NCI-H2029 treated with DMSO at 0.1 percent for 48 hours (cell line): ENCODE measurements at regions not wholly inside any gene's neighbourhood (a gene's known extent, or its start where the extent isn't known, plus 50 kb on each side); places are given as distances from the start of the nearest gene placed in this dataset.
"Not testable (repeated sequence)": the region's sequence is repeated elsewhere in the genome, so short reads cannot be mapped to it uniquely, and the experiment has no call there.

Experiments
- DNase-seq: peaks from one replicate; lab custom pipeline; 2025; lab: John Stamatoyannopoulos, UW

- no peak for DNase-seq
Measured at GRCh38 chr5:158478139-158478538, 619.2 kb upstream of the CLINT1 start.

GRCh38 chr5:158477214-158477613 is 618.3 kb upstream of the CLINT1 start:
- DNase-seq: no peak

DNA sequence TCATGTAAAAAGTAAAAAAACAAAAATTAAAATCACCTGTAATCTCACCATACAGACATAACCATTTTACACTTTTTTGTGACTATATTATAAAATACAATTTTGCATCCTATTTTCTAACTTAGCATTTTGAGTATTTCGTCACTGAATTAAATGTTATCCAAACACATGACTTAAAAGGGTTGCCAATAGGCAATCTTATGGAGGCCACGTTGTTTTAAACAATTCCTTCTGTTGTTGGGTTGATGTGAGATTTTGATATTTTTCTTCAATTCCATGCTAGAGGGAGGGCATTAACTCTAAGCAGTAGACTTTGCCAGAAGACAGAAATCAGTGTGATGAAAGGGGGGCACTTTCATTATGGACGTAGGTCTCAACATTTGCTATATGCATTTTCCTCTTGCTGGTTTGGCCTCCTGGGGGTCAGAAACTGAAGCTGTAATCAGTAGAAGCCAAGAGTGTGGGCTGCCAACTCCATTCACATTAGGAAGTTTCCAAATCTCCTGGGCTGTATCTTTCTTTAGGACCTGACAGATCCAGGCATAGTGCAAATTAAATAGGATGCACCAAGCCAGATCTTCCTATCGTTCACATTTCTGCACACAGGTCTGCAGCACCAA is 614.2 kb upstream of the CLINT1 start:
- DNase-seq: no peak

GRCh38 chr5:158471535-158471924 is 612.6 kb upstream of the CLINT1 start:
- DNase-seq: no peak

GRCh38 chr5:158470764-158471534 is 612.0 kb upstream of the CLINT1 start:
- no peak for DNase-seq

DNA sequence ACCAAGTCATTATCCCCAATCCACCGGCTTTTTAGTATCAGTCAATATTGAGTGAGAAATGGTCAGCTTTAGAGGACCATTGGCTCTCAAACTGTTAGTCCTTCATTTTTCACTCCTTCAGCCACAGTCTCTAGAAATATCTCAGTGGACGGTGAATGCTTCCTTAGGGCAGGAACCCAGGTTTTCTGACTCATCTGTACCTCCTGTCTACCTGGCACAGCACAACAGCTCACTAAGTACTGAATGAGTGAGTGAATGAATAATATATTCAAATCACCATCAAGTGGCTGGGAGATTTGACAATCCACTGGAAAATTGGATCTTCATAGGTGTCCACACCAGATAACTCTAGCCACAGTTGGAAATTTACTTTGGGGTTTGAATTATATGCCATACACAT is 609.5 kb upstream of the CLINT1 start:
- no peak for DNase-seq

GRCh38 chr5:158466191-158466590 is 607.2 kb upstream of the CLINT1 start:
- DNase-seq: no peak

DNA sequence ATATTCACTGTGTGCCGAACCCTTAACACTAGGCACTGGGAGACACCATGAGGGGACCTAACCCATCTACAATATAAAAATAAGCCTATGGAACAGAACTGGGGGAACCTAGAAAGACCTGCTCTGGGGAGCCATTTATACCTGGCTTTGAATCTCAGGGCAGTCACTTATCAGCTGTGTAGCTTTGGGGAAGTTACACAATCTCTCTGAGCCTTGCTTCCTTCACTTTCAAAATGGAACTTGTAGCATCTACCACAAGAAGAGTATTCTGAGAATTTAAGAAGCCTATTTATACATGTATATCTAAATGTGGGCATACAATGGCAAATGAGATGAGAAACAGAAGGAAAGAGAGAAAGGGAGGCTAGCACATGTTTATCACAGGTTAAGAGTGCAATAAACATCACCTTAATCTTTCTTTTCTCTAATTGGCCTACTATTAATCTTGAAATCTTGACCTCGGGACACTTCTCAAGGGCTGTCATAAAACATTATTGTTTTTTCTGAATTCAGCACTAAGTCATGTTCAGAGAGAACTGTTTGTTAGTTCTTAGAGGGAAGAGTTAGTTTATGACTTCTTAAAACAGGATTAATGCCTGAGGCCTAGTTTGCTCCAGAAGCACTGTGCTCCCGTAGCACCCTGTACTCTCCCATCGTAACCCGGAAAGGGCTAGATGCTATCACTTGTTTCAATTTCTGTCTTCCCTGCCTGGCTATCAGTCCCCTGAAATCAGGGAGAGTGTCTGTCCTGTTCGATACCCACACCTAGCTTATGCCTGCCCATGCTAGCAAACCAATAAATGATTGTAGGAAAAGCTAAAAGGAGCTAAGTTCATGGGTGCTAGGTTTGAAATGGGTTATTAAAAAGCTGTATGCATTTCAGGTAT is 606.4 kb upstream of the CLINT1 start:
- DNase-seq: no peak

DNA sequence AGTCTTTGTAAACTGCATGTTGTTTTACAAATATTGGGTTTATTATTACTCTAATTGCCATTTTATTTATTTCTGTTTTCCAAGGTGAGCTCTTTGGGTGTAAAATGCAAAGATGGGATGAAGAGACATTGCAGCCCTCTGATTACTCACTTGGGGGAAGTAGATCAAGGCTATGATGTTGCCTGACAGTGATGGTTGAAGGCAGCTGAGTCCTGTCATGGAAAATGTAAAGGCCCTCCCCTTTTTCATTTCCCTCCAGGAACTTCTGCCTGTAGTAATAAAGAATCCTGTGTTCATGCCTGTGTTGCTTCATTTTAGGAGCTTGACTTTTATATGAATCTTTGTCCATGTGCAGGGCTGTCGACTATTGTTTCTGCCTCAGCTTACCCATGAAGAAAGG is 605.4 kb upstream of the CLINT1 start:
- DNase-seq: no peak

DNA sequence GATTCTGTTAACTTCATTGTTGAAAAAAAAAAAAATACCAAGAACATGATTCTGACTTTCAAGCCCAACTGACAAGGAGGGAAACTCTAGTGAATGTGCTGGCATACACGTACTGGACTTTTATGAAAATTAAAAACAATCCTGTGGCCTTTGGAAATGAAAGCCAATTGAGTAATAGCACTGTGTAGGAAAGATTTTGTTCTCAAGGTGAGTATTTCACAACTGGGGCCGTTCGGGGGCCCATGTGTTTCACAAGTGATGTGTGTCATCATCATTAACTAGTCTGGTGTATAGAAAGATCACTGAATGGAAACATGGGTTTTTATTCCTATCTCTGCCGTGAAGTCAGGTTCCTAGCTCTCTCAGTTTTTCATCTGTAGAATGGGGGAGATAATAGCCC is 605.0 kb upstream of the CLINT1 start:
- DNase-seq: no peak

- DNase-seq: no peak
Measured at GRCh38 chr5:158463188-158463587, 604.2 kb upstream of the CLINT1 start.

GRCh38 chr5:158462349-158463114 is 603.6 kb upstream of the CLINT1 start:
- no peak for DNase-seq

- no peak for DNase-seq
Measured at GRCh38 chr5:158461240-158461854, 602.4 kb upstream of the CLINT1 start.

- DNase-seq: no peak
Measured at GRCh38 chr5:158458086-158458485, 599.1 kb upstream of the CLINT1 start.

DNA sequence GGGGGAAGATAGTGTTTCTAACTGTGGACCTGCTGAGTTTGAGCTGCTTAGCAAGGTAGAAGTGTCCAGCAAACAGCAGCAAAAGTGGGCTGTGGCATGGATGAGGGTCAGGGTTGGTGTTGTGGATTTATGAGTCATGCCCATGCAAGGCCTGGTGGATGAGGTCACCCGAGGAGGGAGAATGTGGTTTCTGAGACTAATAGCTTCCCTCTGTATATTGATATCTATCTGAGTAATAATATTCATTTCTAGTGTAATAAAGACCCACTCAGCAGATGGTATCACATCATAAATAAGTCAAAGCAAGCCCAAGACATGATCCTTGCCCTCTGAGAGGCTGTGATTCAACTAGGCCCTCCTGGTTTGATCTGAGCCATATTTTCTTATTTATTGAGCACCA is 597.8 kb upstream of the CLINT1 start:
- DNase-seq: no peak

GRCh38 chr5:158456241-158456640 is 597.3 kb upstream of the CLINT1 start:
- no peak for DNase-seq

DNA sequence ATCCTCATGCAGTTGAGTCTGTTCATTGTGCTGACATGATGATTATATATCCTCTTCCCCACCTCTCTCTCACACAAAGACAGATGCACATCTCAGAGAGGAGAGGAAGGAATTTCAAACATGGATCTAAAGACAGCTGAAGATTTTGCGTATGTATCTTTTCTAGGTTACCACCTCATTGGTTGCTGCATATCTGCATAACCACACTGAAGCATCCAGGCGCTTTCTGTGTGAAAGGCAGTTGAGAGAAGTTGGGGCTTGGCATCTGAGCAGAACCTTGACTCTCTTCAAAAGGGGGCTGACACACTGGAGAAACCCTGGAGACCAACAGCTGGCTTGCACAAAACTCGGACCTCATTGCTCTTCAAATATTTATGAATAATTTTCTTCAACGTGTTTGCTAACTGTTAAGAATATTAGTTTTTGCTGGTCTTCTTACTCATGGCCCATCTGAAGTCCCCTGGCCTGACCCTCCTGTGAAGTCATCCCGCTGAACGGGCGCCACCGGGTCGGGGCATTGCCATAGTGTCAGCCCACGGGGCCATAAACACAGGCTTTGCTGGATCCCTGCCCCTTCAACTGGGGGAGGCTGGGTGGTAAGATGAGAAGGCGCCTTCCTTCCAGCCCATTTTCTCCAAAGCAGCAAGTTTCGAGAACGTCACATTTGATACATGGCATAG is 593.2 kb upstream of the CLINT1 start:
- DNase-seq: no peak

DNA sequence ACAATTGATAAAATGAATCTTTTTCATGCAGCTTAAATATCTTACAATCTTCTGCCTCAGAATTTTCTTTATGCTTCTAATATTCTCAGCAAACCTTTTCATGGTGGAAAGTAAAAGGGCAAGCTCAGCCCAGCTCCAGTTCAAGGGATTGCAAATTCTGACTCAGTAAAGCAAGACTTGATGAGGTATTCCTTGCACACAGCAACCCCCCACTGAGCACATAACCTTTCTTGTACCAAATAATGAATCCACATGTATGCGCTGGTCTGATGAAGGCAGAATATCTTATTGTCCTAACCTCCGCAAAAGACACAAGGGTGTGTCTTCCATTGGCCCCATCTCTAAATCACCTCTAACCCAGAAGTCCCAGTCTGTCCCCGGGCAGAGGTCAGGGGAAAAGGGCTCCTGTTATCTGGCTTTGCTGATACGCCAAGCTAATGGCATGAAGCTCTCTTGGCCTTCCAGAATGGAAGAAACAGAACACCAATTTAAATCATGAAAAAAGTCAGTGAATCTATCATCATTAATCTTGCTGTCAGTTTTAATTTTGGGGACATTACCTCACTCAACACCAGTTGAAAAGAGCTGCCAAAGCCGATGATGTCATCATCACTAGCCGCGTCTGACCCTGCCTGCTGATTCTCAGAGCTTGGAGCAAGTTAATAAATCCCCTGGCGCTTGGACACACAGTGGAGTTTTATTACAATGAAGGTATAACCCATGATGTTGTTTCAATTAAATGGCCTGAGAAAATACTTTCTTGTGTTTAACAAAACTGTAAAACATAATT is 592.5 kb upstream of the CLINT1 start:
- no peak for DNase-seq

GRCh38 chr5:158450751-158451171 is 591.8 kb upstream of the CLINT1 start:
- DNase-seq: no peak

DNA sequence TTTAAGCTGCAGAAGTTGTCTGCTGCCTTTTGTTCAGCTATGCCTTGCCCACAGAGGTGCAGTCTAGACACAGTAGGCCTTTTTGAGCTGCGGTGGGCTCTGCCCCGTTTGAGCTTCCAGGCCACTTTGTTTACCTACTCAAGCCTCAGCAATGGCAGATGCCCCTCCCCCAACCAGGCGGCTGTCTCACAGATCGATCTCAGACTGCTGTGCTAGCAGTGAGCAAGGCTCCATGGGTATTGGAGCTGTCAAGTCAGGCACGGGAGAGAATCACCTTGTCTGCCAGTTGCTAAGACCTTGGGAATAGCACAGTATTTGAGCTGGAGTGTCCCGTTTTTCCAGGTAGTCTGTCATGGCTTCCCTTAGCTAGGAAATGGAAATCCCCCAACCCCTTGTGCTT is 587.8 kb upstream of the CLINT1 start:
- not testable (repeated sequence) for DNase-seq
